SK-MEL-5 (cell line): ENCODE measurements at regions not wholly inside any gene's neighbourhood (a gene's known extent, or its start where the extent isn't known, plus 50 kb on each side); places are given as distances from the start of the nearest gene placed in this dataset.
"Not testable (repeated sequence)": the region's sequence is repeated elsewhere in the genome, so short reads cannot be mapped to it uniquely, and the experiment has no call there.

Experiments used
- DNase-seq: peaks from one replicate; pipeline ENCODE4 v3.0.0-alpha.2; 2016; ENCODE audit warnings: low read depth, low spot score
- in situ Hi-C: cut with HindIII; loops from 2 replicates; pipeline ENCODE4 v1.10.0; 2016; ENCODE audit warnings: low sequenced_read_pairs, high pct_unique_total_duplicates, low pct_unique_long_range_greater_than_20kb

DNA sequence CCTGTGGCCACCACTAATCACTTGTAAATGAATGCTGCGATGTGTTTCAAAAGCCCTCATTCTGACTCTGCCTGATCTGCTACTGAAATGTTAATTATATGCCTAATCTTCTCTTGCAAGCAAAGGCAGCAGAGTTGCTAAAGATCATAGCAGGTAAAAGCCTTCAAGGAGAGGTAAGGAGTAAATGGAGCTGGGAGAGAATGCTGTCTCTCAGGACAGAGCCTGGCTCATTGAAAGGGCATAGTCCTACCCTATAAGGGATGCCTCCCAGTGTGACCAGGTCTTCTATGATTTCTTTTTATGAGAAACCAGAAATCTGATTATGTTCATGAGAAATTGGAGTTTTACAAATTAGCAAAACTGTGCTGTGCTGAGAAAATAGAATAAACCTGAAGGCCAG is 88.2 kb upstream of the ZNF658 start:
- in situ Hi-C loops, DNase-seq: not testable (repeated sequence)

DNA sequence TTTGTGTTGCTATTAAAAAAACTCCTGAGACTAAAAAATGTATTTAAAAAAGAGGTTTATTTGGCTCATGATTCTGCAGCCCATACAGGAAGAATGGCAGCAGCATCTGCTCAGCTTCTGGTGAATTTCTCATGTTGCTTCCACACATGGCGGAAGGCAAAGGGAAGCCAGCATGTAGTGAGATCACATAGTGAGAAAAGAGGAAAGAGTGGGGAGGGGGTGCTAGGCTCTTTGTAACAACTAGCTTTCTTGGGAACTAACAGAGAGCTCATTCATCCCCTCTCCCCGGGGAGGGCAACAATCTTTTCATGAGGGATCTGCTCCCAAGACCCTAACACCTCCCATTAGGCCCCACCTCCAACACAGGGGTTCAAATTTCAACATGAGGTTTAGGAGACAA is 87.6 kb upstream of the ZNF658 start:
- in situ Hi-C loops, result not testable (repeated sequence)
- peak; percentile 34 for DNase-seq

- in situ Hi-C loops, DNase-seq: not testable (repeated sequence)
Observed at GRCh38 chr9:66814038-66814437, 86.5 kb upstream of the ZNF658 start.

- DNase-seq, in situ Hi-C loops: not testable (repeated sequence)
Observed at GRCh38 chr9:66819510-66819909, 81.0 kb upstream of the ZNF658 start.

- DNase-seq, in situ Hi-C loops: not testable (repeated sequence)
Observed at GRCh38 chr9:66820014-66820660, 80.4 kb upstream of the ZNF658 start.

- DNase-seq, in situ Hi-C loops: not testable (repeated sequence)
Observed at GRCh38 chr9:66824169-66824568, 76.4 kb upstream of the ZNF658 start.

- DNase-seq, in situ Hi-C loops: not testable (repeated sequence)
Observed at GRCh38 chr9:66829853-66830252, 70.7 kb upstream of the ZNF658 start.

- in situ Hi-C loops, DNase-seq: not testable (repeated sequence)
Observed at GRCh38 chr9:66830777-66831497, 69.6 kb upstream of the ZNF658 start.

DNA sequence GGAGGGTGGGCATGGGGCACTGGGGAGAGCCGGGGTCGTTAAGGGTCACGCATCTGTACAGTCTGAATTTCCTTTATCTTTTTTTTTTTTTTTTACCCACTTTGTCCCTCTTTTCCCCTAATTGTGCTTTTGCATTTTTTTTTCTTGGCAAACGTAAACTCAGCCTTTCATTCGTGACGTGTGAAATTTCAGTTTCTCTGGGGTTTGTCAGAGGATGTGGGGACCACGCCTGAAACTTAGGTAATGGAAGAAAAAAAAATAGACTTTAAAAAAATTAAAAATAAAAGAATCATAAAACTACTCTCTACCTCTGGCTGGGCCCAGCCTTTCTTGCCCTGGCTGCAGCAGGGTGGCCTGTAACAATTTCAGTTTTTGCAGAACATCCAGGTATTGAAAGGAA is 68.3 kb upstream of the ZNF658 start:
- DNase-seq, in situ Hi-C loops: not testable (repeated sequence)

DNA sequence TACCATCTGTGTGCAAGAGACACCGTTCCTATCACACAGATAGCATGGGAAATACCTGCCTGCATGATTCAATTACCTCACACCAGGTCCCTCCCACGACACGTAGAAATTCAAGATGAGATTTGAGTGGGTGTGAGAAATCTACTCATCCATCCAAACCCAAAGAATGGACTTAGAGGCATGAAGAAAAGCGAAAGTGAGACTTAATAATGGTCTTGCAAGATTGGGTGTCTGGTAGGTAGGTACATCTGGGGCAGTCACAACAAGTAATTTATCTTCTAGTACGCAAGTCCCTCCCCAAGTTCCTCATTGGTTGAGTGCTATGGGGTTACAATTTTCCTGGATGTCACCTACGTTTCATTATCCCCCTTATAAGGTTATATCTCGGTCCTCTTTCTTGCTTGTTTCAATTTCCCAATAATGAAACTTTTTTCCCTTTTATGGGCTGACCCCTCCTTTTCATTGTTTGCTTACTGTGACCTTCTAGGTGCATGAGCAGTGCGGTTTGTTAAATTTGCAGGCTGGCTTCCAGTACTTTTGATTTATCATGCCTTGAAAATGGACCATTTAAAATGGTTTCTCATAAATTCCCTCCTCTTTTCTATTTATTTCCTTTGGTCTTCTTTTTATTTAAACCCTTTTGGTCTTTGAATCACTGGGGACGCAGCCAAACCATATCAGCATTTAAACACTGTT is 63.1 kb upstream of the ZNF658 start:
- in situ Hi-C loops, DNase-seq: not testable (repeated sequence)
